ENCODE measurements at regions not wholly inside any gene's neighbourhood (a gene's known extent, or its start where the extent isn't known, plus 50 kb on each side); places are given as distances from the start of the nearest gene placed in this dataset.

- TF ChIP-seq, protein P1, sequence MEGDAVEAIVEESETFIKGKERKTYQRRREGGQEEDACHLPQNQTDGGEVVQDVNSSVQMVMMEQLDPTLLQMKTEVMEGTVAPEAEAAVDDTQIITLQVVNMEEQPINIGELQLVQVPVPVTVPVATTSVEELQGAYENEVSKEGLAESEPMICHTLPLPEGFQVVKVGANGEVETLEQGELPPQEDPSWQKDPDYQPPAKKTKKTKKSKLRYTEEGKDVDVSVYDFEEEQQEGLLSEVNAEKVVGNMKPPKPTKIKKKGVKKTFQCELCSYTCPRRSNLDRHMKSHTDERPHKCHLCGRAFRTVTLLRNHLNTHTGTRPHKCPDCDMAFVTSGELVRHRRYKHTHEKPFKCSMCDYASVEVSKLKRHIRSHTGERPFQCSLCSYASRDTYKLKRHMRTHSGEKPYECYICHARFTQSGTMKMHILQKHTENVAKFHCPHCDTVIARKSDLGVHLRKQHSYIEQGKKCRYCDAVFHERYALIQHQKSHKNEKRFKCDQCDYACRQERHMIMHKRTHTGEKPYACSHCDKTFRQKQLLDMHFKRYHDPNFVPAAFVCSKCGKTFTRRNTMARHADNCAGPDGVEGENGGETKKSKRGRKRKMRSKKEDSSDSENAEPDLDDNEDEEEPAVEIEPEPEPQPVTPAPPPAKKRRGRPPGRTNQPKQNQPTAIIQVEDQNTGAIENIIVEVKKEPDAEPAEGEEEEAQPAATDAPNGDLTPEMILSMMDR (IDR thresholded peaks at IDR 0.05): no peak
- no peak for TF ChIP-seq POLR2AphosphoS5 (IDR thresholded peaks at IDR 0.05)
- no peak for TF ChIP-seq POLR2A (IDR thresholded peaks at IDR 0.05)
- no peak for TF ChIP-seq EP300 (IDR thresholded peaks at IDR 0.05)
Measured at GRCh38 chrX:39017716-39018115, 216.5 kb downstream of the MID1IP1 start.
